Gastrocnemius medialis (tissue), 4 donors: ENCODE measurements at regions not wholly inside any gene's neighbourhood (a gene's known extent, or its start where the extent isn't known, plus 50 kb on each side); places are given as distances from the start of the nearest gene placed in this dataset.

Experiments used
- CTCF ChIP-seq, 5 experiments: fragments of 450-650 bp in 3 of 5; fragments of 200-600 bp in 2 of 5; sonication (generic) in 2 of 5; IDR thresholded peaks in 4 of 5; conservative IDR thresholded peaks in 1 of 5; 1 replicate in 4 of 5; 2 replicates in 1 of 5; pipeline ENCODE4 v1.5.1; 2016 to 2019; ENCODE audit warnings: antibody characterized with exemption in 5 of 5, mild to moderate bottlenecking in 3 of 5, moderate library complexity in 3 of 5
- POLR2A ChIP-seq, 2 donors: fragments of 450-650 bp; IDR thresholded peaks; one replicate each; pipeline ENCODE4 v1.6.1; 2017; ENCODE audit warnings: antibody characterized with exemption in 2 of 2, mild to moderate bottlenecking in 2 of 2, moderate library complexity in 2 of 2

DNA sequence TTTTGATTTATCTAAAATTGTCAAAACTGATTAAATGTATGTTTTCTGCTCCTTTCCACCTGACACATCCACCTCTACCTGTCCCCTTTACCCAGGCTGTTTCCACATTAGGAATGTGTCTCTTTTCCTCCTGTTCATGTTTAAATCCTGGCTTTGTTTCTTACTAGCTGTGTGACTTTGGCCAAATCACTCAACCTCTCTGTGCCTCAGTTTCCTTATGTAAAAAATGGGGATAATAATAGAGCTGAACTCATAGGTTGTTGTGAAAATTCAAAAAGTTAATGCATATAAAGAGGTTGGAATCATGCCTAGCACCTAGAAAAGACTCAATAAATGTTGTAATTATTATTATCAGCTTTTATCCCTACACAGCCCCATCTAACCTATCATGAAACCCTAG, 136.8 kb downstream of the NXPE2 start:
- TF ChIP-seq CTCF (IDR thresholded peaks at IDR 0.05 in 4 of 5, conservative IDR thresholded peaks at IDR 0.05 in 1 of 5) (no peak), POLR2A (IDR thresholded peaks at IDR 0.05) (no peak)
